ENCODE measurements at regions not wholly inside any gene's neighbourhood (a gene's known extent, or its start where the extent isn't known, plus 50 kb on each side); places are given as distances from the start of the nearest gene placed in this dataset.

- TF ChIP-seq ZNF75D (CRISPR knock-in tag; IDR thresholded peaks at IDR 0.05; ENCODE audit: borderline replicate concordance) (no peak), SIX4 (CRISPR knock-in tag; IDR thresholded peaks at IDR 0.05) (no peak), ARID3A (IDR thresholded peaks at IDR 0.05; ENCODE audit: low read depth, low read length) (no peak), ZNF17 (CRISPR knock-in tag; IDR thresholded peaks at IDR 0.05) (no peak)
Measured at GRCh38 chr4:179981161-179981560, 2262.0 kb upstream of the TENM3 start (continued).

- Histone ChIP-seq H3K4me3 (replicated peaks in 1 of 3; ENCODE audit: insufficient read depth in 1 of 3, low read depth in 2 of 3, low read length in 3 of 3) (no peak overlapping the region), H3K27me3 (ENCODE audit: control insufficient read depth in 1 of 2, insufficient read depth in 2 of 2, low read length in 2 of 2) (no peaks in the 10 kb centered on the region), H2AFZ (ENCODE audit: low read length) (no peak overlapping the region), H3K36me3 (replicated peaks in 1 of 2; ENCODE audit: control insufficient read depth in 1 of 2, insufficient read depth in 2 of 2, low read length in 2 of 2) (no peaks in the 10 kb centered on the region), H3K9ac (ENCODE audit: insufficient read depth, low read depth, low read length) (no peak overlapping the region), H3K79me2 (ENCODE audit: insufficient read depth, low read length) (no peaks in the 10 kb centered on the region), H3K27ac (ENCODE audit: extremely low read length, insufficient read depth, low read length) (no peak overlapping the region), H3K4me1 (ENCODE audit: insufficient read depth, low read length) (no peaks in the 10 kb centered on the region), H3K4me2 (ENCODE audit: low read depth, low read length) (no peak overlapping the region), H4K20me1 (ENCODE audit: insufficient read depth, low read length) (no peaks in the 10 kb centered on the region), H3K9me3 (ENCODE audit: low read length) (no peaks in the 10 kb centered on the region)
- ChIA-PET POLR2A (no interaction called here), CTCF (ENCODE audit: low intra/inter-chr PET ratio, low total read pairs) (no interaction called here)
- intact Hi-C loops (cut with micrococcal nuclease; ENCODE audit: unreplicated experiment) (no loop called here), in situ Hi-C loops (cut with HindIII; ENCODE audit: extremely low pct_ligation_motif_present, low pct_unique_long_range_greater_than_20kb) (no loop called here)
- BruUV-seq (replicated peaks): no TSS peak
- DNase-seq (ENCODE audit: low spot score) (no peak), ATAC-seq (no peak), FAIRE-seq (no peak)
- 48% methylated on average over 4 of the region's 4 CpGs for WGBS (ENCODE audit: low lambda C conversion rate)
- TF ChIP-seq SIN3B (IDR thresholded peaks at IDR 0.05; ENCODE audit: low read length): no peak
- TF ChIP-seq ZNF609 (CRISPR knock-in tag; IDR thresholded peaks at IDR 0.05; ENCODE audit: borderline replicate concordance): no peak
- no peak for TF ChIP-seq CENPT (CRISPR knock-in tag; IDR thresholded peaks at IDR 0.05; ENCODE audit: low read depth)
- TF ChIP-seq PBX2 (CRISPR knock-in tag; IDR thresholded peaks at IDR 0.05): no peak
- TF ChIP-seq SMAD1 (CRISPR knock-in tag; IDR thresholded peaks at IDR 0.05; ENCODE audit: borderline replicate concordance, low read depth): no peak
- TF ChIP-seq ZNF652 (CRISPR knock-in tag; IDR thresholded peaks at IDR 0.05; ENCODE audit: borderline replicate concordance, low read depth): no peak
- no peak for TF ChIP-seq ZNF256 (CRISPR knock-in tag; conservative IDR thresholded peaks at IDR 0.05)
- no peak for TF ChIP-seq ZNF710 (CRISPR knock-in tag; IDR thresholded peaks at IDR 0.05; ENCODE audit: borderline replicate concordance)
- TF ChIP-seq ZNF563 (CRISPR knock-in tag; IDR thresholded peaks at IDR 0.05): no peak
Measured at GRCh38 chr4:179989975-179990374, 2253.2 kb upstream of the TENM3 start.

All from HepG2 (cell line).